ENCODE measurements at regions not wholly inside any gene's neighbourhood (a gene's known extent, or its start where the extent isn't known, plus 50 kb on each side); places are given as distances from the start of the nearest gene placed in this dataset.
A peak's percentile ranks its signal among the peaks of the same experiment; 100 is the strongest.

DNA sequence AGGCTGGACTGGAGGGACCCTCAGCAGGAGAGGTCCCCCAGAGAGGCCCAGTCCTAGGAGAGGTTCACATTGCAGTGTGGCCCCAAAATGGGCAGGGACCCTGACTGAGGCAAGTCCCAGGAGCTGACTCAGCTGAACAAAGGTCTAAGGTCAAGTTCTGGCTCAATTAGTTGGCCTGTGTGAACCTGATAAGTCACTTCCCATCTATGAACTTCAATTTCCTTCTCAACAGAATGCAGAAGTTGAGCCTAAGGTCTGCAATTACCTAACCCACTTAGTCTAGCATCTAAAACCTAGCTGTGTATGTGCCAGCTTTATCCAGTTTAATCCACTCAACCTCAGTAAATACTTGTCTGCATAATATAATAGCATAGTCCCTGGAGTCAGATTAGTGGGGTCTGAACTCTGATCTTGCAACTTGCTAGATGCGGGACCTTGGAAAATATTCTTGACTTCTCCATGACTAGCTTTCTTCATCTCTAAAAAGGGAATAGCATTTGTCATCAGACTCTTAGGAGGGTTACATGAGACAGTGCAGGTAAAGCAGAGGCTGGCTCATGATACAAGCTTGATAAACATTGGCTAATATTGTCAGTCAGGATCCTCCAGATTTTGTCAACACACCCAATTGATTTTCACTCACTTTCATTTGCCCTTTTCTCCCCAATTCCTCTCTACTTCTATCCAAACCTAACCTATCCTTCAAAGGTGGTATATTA lies 465.5 kb downstream of the INSC start (continued):
- TF ChIP-seq FOXM1 (IDR thresholded peaks at IDR 0.05; ENCODE audit: low read depth) = no peak
- no peak for TF ChIP-seq FOXM1 (CRISPR knock-in tag; IDR thresholded peaks at IDR 0.05; ENCODE audit: low read depth)
- TF ChIP-seq, protein P1, sequence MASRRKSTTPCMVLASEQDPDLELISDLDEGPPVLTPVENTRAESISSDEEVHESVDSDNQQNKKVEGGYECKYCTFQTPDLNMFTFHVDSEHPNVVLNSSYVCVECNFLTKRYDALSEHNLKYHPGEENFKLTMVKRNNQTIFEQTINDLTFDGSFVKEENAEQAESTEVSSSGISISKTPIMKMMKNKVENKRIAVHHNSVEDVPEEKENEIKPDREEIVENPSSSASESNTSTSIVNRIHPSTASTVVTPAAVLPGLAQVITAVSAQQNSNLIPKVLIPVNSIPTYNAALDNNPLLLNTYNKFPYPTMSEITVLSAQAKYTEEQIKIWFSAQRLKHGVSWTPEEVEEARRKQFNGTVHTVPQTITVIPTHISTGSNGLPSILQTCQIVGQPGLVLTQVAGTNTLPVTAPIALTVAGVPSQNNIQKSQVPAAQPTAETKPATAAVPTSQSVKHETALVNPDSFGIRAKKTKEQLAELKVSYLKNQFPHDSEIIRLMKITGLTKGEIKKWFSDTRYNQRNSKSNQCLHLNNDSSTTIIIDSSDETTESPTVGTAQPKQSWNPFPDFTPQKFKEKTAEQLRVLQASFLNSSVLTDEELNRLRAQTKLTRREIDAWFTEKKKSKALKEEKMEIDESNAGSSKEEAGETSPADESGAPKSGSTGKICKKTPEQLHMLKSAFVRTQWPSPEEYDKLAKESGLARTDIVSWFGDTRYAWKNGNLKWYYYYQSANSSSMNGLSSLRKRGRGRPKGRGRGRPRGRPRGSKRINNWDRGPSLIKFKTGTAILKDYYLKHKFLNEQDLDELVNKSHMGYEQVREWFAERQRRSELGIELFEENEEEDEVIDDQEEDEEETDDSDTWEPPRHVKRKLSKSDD (conservative IDR thresholded peaks at IDR 0.05; ENCODE audit: low read length) = no peak
- TF ChIP-seq DDX20 (tag; IDR thresholded peaks at IDR 0.05; ENCODE audit: low read depth) = no peak
- no peak for TF ChIP-seq SRSF7 (optimal IDR thresholded peaks at IDR 0.05; ENCODE audit: low read depth, low read length)
- TF ChIP-seq KLF16 (IDR thresholded peaks at IDR 0.05) = peak; percentile 81
- TF ChIP-seq ZNF79 (CRISPR knock-in tag; IDR thresholded peaks at IDR 0.05; ENCODE audit: low read depth) = no peak
- TF ChIP-seq, protein P2, sequence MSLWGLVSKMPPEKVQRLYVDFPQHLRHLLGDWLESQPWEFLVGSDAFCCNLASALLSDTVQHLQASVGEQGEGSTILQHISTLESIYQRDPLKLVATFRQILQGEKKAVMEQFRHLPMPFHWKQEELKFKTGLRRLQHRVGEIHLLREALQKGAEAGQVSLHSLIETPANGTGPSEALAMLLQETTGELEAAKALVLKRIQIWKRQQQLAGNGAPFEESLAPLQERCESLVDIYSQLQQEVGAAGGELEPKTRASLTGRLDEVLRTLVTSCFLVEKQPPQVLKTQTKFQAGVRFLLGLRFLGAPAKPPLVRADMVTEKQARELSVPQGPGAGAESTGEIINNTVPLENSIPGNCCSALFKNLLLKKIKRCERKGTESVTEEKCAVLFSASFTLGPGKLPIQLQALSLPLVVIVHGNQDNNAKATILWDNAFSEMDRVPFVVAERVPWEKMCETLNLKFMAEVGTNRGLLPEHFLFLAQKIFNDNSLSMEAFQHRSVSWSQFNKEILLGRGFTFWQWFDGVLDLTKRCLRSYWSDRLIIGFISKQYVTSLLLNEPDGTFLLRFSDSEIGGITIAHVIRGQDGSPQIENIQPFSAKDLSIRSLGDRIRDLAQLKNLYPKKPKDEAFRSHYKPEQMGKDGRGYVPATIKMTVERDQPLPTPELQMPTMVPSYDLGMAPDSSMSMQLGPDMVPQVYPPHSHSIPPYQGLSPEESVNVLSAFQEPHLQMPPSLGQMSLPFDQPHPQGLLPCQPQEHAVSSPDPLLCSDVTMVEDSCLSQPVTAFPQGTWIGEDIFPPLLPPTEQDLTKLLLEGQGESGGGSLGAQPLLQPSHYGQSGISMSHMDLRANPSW (CRISPR knock-in tag; IDR thresholded peaks at IDR 0.05) = no peak
- TF ChIP-seq ZSCAN32 (CRISPR knock-in tag; IDR thresholded peaks at IDR 0.05) = no peak
- no peak for TF ChIP-seq ETV1 (tag; conservative IDR thresholded peaks at IDR 0.05; ENCODE audit: low read depth)
- no peak for TF ChIP-seq FIP1L1 (IDR thresholded peaks at IDR 0.05; ENCODE audit: low read depth, low read length, poor library complexity, severe bottlenecking)
- TF ChIP-seq ZNF764 (CRISPR knock-in tag; IDR thresholded peaks at IDR 0.05; ENCODE audit: low read depth) = no peak
- TF ChIP-seq JUND (IDR thresholded peaks at IDR 0.05; ENCODE audit: borderline replicate concordance, low read depth, low read length) = peak; percentile 49; the same call in 1 of the 2 replicates
- TF ChIP-seq JUND (tag; IDR thresholded peaks at IDR 0.05; ENCODE audit: borderline replicate concordance, low read depth, low read length) = peak; percentile 36; the same call in 1 of the 3 replicates
- no peak for TF ChIP-seq ELF4 (CRISPR knock-in tag; IDR thresholded peaks at IDR 0.05)
- TF ChIP-seq MYC (IDR thresholded peaks at IDR 0.05; ENCODE audit: low read depth, low read length) = no peak
- no peak for TF ChIP-seq MYC (CRISPR knock-in tag; IDR thresholded peaks at IDR 0.05; ENCODE audit: borderline replicate concordance, low read depth)
- TF ChIP-seq MTA2 (IDR thresholded peaks at IDR 0.05; ENCODE audit: low read depth) = peak; percentile 49; the same call in 1 of the 2 replicates
